ENCODE measurements at regions not wholly inside any gene's neighbourhood (a gene's known extent, or its start where the extent isn't known, plus 50 kb on each side); places are given as distances from the start of the nearest gene placed in this dataset.

DNA sequence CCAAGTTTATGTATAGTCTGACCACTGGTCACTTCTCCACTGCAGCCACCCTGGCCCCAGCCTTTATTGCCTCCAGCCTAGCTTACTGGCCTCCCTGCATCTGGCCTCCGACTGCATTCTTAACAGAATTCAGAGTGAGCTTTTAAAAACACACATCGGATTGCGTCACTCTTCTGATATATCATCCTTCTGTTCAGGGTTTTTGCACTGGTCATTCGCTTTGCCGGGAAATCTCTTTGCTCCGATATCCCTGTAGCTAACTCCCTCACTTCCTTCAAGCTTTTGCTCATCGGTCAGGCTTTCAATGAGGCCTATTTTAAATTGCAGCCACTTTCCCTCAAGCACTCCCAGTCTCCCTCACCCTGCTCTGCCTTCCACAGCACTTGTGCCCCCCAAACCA is 101.6 kb upstream of the DLX2 start:
- no peak for DNase-seq

DNA sequence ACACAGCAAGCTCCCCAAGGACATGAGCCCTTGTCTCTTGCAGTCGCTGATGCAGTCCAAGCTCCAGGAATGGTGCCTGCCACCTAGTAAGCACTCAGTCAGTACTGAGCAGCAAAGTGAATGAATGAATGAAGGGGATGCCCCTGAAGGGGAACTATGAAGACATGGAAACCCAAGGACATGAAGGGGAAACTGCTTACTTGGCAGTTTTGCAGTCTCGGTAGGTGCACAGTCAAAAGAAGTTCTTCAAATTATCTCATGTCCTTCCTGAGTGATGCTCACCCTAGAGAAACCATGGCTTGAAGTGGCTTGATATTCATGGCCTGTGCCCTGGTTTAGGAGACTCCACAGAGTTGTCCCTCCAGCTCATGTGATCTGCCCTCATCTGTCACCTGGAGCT is 102.1 kb upstream of the DLX2 start:
- no peak for DNase-seq

DNA sequence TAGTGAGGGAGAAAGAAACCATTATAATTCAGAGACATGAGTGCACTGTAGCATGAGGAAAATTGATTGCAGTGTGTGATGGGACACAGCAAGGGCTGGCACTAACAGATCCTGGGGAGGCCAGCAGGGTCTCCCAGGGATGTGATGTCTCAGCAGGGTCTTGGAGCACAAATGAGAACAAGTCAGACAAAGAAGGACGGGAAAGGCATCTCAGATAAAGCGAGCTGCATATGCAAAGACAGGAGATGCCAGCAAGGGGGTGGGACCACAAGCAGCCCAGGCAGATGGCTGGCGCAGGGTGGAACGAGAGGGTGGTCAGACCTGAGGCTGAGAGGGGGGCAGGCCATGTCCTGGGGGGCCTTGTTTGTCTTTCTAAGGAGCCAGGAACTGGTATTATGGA is 102.6 kb upstream of the DLX2 start:
- DNase-seq, result no peak

DNA sequence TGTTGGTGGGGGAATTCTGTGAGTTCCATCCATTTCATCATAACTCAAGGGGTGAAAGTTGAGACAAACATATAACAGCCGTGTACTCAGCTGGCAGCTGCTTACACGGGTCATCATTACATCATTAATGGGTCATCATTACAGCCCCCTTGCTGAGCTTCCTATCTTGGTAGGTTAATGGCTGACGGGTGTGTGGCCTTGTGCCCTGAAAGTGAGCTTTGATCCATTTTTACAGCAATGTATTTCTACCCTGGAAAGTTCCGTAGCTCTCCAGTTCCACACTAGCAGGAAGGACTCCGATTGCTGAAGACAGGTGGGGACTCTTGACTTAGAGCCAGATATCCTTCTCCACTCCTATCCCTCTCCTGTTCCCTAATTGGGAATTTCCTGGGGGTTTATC is 105.2 kb upstream of the DLX2 start:
- no peak for DNase-seq

DNA sequence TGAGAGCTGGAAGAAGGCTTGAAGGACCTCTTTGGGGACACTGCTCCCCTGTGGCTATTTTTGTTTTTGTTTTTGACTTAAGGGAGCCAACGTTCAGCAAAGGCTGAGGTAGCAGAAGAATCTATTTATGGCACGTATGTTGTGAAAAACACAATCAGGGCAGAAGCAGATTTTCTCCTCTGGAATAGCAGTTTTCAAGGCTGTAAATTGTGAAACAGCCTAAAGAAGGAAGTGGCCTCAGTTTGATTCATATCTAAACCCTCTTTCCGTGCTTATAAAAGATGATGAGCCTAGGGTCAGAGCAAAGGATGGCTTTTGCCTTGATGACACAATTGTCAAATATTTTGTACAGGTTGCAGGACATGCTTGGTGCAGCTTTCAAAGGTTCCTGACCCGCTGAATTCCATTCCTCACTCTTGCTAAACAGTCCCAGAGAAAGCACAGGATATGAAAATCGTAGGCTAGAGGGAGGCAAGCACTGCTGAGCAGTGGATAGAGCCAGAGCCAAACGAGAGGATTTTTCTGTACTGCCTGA is 106.2 kb upstream of the DLX2 start:
- no peak for DNase-seq

DNA sequence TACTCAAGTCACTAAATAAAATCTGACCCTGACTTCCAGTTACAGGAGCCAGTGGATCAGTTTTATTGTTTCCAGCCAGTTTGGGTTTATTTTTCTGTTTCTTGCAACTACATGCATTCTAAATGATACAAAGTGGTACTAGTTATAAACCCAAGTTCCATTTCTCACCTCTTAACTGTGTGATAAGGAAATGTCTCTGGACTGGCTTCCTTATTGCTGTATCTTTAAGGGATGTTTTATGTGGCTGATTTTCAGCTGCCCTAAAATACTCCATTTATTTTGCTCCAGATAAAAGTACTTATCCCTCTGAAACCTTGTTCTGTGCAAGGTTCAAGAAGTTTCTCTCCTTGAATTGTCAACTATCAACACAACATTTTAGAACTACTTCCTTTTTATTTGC is 107.9 kb upstream of the DLX2 start:
- DNase-seq, result no peak

DNA sequence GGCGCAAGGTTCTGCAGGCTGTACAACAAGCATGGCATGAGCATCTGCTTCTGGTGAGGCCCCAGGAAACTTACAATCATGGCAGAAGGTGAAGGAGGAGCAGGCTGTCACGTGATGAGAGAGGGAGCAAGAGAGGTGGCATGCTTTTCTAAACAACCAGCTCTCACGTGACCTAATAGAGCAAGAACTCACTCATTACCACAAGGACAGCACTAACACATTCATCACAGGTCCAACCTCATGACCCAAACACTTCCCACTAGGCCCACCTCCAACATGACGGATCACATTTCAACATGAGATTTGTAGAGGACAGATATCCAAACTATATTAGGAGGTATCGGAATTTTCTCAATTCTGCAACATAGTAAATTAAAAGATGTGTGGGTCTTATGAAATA is 108.8 kb upstream of the DLX2 start:
- no peak for DNase-seq

DNA sequence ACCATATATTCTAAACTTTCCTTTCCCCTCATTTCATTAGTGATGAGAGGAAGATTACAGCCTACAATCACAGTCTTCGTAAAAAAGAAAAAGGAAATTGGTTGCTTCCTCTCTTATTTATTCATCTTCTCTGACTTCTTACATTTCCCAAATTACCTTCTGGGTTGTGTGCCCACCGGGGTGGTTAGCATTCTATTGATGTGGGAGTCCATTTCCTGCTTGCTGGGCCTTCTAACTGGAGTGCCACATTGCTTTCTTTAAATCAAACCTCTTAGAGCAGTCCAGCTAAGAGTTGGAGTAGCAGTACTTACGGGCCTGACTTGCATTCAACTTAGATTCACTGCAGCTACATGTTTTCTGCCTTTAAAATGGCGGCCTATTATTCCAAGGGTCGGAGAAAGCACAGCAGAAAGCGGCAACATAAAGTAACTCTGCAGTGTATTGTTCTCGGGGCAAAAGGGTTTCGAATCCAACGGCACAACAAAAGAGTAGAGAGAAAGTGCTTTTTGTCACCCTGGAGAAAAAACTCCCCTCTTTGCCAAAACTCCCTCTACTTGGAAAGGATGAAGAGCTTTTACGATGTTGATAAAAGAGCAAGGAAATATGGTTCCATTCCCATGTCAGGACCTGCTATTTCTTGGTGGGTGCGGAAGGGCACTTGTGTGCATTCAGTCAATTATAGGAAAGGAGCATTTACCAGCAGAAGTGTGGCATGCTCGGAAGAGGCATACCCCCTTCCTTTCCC is 110.6 kb upstream of the DLX2 start:
- no peak for DNase-seq

DNA sequence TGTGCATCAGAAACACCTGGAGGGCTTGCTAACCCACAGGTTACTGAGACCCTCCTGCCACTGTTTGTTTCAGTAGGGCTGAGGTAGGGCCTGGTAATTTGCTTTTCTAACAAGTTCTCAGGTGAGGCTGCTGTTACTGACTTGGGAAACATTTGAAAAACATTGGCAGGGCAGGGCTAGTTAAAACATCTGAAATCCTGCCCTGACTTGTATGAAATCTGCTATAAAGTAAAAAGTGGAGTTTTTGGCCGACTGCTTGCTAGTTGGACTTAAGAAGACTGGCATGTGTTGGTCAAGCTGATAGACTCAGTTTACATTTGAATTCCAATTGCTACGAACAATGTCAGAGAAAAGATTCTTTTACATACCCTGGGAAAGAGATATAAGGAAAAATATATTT is 111.6 kb upstream of the DLX2 start:
- no peak for DNase-seq

DNA sequence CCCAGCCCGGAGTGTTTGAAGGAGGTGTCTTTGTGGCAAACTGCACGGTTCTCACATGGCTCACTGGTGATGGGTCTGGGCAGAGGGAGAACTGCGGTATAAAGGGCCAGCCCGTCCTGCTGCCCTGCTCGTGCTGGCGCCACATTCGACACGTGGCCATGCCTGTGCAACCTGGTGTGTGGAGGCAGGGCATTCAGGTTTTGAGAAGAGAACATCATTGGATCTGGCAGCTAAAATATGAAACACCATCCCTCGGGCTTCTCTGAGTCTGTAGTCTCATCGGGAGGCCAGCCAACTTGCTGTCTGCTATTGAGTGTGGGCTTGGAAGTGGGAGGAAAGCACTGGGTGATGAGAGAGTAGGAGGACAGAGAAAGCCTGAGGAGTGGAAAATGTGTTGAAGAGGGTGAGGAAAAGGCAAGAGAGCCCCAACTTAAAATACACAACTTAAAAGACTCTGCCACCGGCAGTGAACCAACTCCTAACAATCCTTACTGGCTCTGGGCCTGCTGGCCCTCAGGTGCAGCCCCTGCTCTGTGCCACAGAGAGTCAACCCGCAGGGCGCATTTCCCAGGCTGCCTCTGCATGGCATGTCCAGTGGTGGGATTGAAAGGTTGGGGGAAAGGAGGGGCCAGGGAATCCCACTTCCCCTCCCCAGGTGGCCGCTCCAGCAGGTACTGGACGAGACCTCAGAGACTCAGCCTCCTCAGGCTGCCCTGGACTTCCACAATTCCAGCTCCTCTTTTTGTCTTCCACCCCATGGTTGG is 112.7 kb upstream of the DLX2 start:
- DNase-seq, result no peak

DNA sequence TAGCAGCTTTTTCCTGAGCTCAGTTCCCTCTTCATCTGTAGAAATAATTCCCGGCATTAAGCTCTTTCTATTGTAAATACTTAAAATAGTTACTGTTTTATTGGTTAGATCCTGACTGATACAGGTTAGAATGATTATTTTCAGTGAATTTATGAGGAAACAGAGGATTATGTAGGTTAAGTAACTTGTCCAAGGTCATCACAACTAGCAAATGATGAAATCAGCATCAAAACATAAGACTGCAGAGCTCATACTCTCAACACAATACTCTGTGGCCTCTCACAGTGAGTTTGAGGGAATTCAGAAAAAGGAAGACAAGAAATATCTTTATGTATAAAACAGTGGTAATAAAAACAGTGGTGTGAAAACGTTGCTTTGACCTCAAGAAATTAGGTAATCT is 113.2 kb upstream of the DLX2 start:
- DNase-seq, result no peak

DNA sequence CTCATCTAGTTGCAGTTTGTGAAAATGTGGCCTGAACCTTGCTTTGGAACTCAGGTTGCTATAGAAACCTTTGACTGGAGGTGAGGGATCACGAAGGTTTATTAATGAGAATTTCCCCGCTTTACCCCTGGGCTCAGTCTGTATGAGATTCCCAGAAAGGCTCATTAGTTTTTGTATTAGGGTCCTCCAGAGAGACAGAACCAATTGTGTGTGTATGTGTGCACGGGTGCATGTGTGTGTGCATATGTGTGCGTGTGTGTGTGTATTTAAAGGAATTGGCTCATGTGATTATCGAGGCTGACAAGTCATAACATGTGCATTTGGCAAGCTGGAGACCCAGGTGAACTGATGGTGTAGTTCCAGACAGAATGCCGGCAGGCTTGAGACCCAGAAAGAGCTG is 113.8 kb upstream of the DLX2 start:
- DNase-seq, result no peak

DNA sequence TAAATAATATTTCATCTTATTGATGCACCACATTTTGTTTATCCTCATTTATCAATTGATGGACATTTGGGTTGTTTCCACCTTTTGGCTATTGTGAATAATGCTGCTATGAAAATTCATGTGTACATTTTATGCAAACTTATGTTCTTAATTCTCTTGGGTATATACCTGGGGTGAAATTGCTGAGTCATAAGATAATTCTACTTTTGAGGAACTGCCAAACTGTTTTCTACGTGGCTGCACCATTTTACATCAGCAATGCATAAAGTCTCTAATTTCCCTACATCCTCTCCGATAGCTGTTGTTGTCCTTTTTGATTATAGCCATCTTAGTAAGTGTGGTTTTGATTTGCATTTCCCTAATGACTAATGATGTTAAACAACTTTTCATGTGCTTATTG is 116.5 kb upstream of the DLX2 start:
- no peak for DNase-seq

DNA sequence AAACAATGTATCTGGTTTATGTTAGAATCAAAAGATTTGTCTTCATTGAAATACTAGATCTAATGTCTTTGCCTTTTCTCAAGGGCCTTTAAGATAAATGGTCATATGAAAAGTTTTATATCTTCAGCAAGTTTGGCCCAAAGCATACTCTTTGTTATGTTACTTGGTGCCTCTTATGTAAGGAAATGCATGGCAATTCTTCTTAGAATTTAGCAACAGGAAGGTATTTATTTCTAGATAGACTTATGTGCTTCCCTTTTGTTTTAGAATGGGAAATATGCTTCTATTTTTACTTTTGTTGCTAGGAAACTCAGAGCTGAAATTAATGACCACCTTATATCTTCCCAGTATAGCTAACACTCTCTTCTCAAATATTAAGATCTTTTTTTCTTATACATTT is 117.4 kb upstream of the DLX2 start:
- DNase-seq, result no peak

DNA sequence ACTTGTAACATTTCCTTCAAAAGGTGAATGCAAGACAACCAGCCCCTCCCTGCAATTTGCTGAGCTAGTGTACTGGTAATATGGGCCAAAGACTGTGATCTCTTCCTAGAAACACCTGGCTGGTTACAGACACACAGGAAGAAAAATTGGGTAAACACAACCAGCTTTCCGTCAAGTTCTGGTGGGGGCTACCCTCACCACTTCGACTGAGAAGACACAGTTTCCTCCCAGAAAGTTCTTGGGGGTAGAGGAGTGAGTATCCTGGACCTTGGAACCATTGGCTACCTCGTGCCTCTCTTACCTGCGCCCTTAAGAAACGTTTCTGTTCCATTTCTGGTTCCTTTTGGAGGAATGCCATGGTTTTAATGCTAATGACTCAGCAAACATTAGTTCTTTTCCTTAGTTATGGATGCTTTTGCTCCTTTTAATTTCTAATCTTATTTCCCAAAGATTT is 120.9 kb upstream of the DLX2 start:
- no peak for DNase-seq

DNA sequence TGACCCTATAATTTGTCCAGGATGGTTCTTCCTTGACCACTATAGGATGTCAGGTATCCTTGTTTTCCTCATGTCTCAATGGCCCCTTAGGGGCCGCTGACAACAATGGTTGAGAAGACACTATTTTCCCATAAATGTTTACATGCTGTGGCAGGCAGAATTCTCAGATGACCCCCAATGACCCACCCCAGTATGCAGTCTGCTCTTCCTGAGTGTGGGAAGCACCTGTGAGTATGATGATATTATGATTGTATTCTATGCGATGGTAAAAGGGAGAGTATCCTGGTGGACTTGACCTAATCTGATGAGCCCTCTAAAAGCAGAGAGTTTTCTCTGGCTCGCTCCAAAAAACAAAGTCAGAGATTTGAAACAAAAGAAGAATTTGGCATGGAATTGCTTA is 123.1 kb upstream of the DLX2 start:
- no peak for DNase-seq

DNA sequence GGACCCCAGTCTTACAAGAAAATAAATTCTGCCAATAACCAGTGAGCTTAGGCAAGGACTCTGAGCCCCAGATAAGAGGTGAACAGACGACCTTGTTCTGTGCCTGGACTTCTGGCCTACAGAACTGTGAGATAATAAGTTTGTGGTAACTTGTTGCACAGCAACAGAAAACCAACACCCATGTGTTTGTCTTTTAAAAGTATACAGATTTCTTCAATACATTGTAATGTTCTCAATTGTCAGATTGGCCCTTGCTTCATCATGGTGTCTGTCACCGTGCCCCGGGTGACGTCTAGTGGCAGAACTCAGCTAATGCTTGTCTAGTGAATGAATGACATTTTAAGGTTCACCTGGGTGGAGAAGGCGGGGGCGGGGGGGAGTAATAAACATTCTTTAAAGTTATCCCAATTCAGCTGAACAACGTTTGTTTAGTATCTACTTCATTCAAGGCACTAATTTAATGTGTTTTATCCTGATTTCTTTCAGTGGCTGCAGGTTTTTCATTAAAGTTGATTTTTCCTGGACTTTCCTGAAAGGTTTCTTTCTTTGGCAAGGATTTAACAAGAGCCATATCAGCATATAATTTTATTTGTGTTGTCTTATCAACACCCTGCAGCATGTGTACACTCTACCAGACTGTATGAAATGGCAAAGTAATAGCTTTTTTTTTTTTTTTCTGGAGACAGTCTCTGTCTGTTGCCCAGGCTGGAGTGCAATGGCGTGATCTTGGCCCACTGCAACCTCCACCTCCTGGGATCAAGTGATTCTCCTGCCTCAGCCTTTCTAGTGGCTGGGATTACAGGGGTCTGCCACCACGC is 123.8 kb upstream of the DLX2 start:
- no peak for DNase-seq

DNA sequence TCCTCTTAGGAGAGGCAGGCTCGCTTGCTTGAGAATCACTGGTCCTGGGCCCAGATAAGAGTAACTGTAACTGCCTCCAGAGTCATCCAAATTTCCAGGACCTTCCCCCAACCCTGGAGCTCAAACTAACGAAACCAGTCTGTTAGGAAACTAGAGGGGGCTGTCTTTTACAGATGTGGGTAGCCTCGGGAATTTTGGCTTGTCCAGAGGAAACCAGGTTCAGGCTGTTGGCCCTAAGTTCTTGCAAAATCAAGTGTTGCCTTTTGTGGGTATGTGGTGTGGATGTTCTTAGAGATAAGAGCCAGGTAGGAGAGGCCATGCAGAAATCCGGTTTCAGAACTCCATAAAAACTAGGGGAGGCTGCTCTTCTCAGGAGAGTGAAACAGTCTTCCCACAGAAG is 125.0 kb upstream of the DLX2 start:
- DNase-seq, result no peak

DNA sequence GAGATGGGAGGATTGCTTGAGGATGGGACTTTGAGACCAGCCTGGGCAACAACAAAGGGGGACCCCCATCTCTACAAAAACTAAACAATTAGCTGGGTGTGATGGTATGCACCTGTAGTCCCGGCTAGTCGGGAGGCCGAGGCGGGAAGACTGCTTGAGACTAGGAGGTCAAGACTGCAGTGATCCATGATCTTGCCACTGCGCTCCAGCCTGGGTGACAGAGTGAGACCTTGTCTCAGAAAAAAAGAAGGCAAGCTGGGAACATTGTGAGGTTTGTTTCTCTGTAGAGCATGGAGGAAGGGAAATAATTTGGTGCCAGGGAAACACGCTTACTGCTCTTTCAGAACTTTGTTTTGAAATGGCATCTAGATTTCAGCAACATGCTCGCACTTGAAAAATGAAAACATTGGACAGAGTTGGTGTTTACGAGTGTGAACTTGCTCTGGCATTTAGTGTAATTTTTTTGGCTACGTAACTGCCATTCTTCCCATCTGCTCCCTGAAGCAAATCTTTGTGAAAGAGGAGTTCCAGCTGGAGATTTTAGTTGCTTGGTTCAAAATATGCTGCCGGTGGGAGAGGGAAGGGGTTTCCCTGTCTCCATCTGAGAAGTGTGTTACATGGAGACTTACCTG is 125.6 kb upstream of the DLX2 start:
- no peak for DNase-seq

DNA sequence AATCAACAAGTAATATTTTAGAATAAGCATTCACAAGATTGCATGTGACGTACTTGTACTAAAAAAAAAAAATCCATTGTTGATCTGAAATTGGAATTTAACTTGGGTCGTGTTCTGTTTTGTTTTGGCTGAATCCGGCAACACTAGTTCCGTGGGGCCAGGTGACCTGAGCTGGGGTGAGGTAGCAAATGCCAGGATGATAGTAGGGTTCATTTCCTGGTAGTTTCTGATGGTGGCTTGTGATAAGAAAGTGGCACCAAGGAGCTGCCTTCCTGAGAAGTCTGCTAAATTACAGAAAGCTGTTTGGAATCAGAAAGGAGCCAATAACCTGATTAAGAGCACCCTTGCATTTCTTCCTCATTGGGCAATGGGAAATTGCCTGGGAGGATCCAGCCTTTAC is 126.4 kb upstream of the DLX2 start:
- no peak for DNase-seq

DNA sequence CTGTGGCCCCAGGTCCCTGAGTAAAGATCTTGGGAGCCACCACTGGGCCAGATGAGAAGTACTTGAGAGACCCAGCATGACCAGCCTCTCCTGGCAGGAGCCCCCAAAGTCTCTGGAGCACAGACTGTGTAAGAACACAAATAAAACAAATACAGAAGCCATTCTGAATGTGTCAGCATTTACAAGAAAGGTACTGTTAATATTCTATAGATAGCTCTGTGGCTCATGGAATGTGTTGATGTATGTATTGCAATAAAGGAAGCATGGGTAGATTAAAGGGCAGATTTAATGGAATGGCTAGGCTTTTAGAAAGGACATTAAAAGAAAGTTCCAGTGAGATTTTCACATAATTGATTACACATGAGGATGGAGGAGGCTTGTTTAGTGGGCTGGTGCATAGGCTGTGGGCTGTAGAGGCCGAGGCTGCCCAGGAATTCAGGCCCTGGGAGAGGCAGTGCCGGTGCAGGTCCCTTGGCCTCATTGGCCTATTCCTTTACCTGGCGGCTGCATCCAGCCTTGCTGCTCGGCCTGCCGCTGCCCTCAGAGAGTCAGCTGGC is 127.7 kb upstream of the DLX2 start:
- DNase-seq, result no peak

DNA sequence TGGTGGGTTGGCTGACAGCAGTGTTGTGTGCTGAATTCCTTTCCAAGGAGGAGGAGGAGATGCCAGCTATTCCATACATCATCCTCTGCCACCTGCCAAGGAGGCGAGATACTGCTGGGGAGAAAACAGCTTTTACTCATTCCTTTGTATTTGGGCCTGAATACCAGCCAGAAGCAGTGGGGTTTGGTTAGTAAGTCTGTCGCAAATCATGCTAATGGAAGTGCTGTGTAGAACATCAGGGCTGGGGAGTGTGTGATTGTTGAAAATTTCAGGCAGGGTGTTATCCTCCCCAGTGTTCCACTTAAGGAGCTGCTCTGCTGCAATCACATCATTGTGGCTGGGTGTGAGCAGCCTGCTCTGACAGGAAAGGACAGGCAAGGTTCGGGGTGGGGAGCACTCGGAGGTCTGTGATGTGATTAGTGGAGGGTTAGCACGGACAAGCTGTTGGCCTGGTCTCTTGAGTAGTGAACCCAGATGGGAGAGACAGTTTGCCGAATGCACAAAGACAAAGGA is 128.2 kb upstream of the DLX2 start:
- peak in 2 of 14 donors; percentile 28 to 52 for DNase-seq
